ENCODE measurements at regions not wholly inside any gene's neighbourhood (a gene's known extent, or its start where the extent isn't known, plus 50 kb on each side); places are given as distances from the start of the nearest gene placed in this dataset.
A peak's percentile ranks its signal among the peaks of the same experiment; 100 is the strongest.

DNA sequence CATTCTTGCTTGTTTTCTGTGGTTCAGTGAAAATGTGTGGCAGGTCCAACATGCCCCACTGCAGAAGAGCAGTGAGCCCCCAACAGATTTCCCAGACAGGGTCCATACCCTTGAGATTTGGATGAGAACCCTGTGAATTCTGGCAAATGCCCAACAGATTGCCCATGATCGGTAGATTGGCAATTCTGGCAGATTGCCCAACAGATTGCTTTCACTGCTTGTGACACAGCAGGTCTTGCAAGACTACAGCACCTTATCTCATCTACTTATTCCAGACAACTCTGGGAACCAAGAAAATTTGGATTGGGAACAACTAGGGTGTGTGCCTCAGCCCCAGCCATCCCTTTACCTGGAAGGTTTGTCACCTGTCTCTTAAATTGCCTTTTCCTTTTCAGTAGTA lies 143.7 kb upstream of the COL1A2 start:
- Mint-ChIP-seq H3K27ac (ENCODE audit: low read depth, unreplicated experiment) (no peak overlapping the region), H3K36me3 (ENCODE audit: insufficient read depth, unreplicated experiment) (no peaks in the 10 kb centered on the region), H3K27me3 (ENCODE audit: insufficient read depth, unreplicated experiment) (no peaks in the 10 kb centered on the region), H3K4me1 (ENCODE audit: insufficient read depth, unreplicated experiment) (no peaks in the 10 kb centered on the region), H3K4me3 (ENCODE audit: unreplicated experiment) (no peak overlapping the region), H3K9me3 (ENCODE audit: unreplicated experiment) (peaks cover 6% of the 10 kb centered on the region)
- TF ChIP-seq, protein P1, sequence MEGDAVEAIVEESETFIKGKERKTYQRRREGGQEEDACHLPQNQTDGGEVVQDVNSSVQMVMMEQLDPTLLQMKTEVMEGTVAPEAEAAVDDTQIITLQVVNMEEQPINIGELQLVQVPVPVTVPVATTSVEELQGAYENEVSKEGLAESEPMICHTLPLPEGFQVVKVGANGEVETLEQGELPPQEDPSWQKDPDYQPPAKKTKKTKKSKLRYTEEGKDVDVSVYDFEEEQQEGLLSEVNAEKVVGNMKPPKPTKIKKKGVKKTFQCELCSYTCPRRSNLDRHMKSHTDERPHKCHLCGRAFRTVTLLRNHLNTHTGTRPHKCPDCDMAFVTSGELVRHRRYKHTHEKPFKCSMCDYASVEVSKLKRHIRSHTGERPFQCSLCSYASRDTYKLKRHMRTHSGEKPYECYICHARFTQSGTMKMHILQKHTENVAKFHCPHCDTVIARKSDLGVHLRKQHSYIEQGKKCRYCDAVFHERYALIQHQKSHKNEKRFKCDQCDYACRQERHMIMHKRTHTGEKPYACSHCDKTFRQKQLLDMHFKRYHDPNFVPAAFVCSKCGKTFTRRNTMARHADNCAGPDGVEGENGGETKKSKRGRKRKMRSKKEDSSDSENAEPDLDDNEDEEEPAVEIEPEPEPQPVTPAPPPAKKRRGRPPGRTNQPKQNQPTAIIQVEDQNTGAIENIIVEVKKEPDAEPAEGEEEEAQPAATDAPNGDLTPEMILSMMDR (IDR thresholded peaks at IDR 0.05; ENCODE audit: unreplicated experiment): no peak
- ChIA-PET CTCF (interaction anchor here (0.8 kb wide), 1 partner anchor 163 kb away, joined by 4 read pairs; no protein-coding TSS in a partner anchor), POLR2A (interaction anchor here (0.6 kb wide), 1 partner anchor 66 kb away, joined by 3 read pairs; no protein-coding TSS in a partner anchor)
- intact Hi-C loops (cut with micrococcal nuclease): no loop called here
- no TSS peak for BruUV-seq (replicated peaks)
- DNase-seq (ENCODE audit: unreplicated experiment): peak; percentile 17

DNA sequence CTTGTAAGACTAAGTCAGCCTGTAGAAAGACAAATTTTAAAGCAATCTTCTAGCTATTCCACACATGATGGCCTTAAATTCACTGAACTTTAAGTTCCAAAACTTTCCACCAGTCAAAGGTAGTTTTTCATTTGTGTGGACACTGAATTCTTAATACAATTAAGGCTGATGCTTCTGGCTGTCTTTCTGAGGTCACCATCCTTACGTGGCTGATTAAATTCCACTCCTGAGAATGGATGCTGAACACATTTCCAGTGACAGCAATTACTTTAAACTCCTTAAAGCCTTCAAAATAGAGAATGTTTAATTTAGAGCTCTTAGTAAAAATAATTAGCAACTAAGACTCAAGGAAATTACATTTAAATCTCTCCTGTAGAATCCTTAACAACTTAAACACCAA lies 142.6 kb upstream of the COL1A2 start:
- Mint-ChIP-seq H3K27me3 (ENCODE audit: insufficient read depth, unreplicated experiment) (no peaks in the 10 kb centered on the region), H3K27ac (ENCODE audit: low read depth, unreplicated experiment) (no peak overlapping the region), H3K4me1 (ENCODE audit: insufficient read depth, unreplicated experiment) (no peaks in the 10 kb centered on the region), H3K4me3 (ENCODE audit: unreplicated experiment) (no peak overlapping the region), H3K9me3 (ENCODE audit: unreplicated experiment) (peaks cover 6% of the 10 kb centered on the region), H3K36me3 (ENCODE audit: insufficient read depth, unreplicated experiment) (no peaks in the 10 kb centered on the region)
- DNase-seq (ENCODE audit: unreplicated experiment): no peak
- intact Hi-C loops (cut with micrococcal nuclease): no loop called here
- POLR2A ChIA-PET: no interaction called here
- no TSS peak for BruUV-seq (replicated peaks)
- CTCF ChIA-PET: interaction anchor here (1.2 kb wide), 1 partner anchor 38 kb away, joined by 3 read pairs; no protein-coding TSS in a partner anchor
- TF ChIP-seq, protein P1 (IDR thresholded peaks at IDR 0.05; ENCODE audit: unreplicated experiment): no peak

DNA sequence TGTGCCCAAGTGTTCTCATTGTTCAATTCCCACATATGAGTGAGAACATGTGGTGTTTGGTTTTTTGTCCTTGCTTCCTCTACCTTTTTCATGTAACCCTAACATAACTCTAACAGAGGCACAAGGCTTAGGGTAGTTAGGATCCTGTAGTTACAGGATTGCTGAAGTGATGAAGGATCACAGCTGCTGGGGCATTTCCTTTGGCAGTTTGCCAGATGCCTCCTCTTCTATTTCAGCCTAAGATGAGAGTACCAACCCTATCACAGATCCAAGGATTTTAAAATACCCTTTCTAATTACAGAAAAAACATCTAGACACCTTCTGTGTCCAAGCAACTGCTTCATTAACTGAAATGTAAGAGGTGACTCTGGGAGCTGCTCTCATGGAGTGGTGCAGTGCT lies 141.7 kb upstream of the COL1A2 start:
- Mint-ChIP-seq H3K4me3 (ENCODE audit: unreplicated experiment) (no peak overlapping the region), H3K36me3 (ENCODE audit: insufficient read depth, unreplicated experiment) (no peaks in the 10 kb centered on the region), H3K4me1 (ENCODE audit: insufficient read depth, unreplicated experiment) (no peaks in the 10 kb centered on the region), H3K9me3 (ENCODE audit: unreplicated experiment) (peaks cover 6% of the 10 kb centered on the region), H3K27me3 (ENCODE audit: insufficient read depth, unreplicated experiment) (no peaks in the 10 kb centered on the region), H3K27ac (ENCODE audit: low read depth, unreplicated experiment) (no peak overlapping the region)
- no peak for DNase-seq (ENCODE audit: unreplicated experiment)
- TF ChIP-seq, protein P1 (IDR thresholded peaks at IDR 0.05; ENCODE audit: unreplicated experiment): no peak
- POLR2A ChIA-PET: interaction anchor here (0.8 kb wide), 1 partner anchor 431 kb away, joined by 3 read pairs; no protein-coding TSS in a partner anchor
- no TSS peak for BruUV-seq (replicated peaks)
- intact Hi-C loops (cut with micrococcal nuclease): no loop called here
- CTCF ChIA-PET: interaction anchor here (0.6 kb wide), 1 partner anchor 112 kb away, joined by 4 read pairs; no protein-coding TSS in a partner anchor

DNA sequence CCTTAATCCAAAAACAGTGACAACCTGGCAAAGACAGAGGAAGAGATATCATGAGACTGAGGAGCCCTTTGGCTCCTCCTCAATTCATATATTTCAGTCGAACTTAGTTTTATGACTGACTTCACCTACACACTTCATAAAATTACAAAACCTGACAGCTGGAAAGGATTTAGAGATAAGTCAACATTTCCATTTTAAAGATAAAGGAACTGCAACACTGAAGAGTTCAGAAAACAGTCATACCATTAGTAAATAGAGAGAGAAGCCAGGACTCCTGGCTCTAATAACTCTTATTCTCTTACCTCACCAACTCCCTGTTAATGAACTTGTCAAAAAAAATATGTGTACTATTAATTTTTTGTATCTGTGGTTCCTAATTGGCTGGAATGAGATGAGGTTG lies 141.0 kb upstream of the COL1A2 start:
- intact Hi-C loops (cut with micrococcal nuclease): no loop called here
- Mint-ChIP-seq H3K27me3 (ENCODE audit: insufficient read depth, unreplicated experiment) (no peaks in the 10 kb centered on the region), H3K4me3 (ENCODE audit: unreplicated experiment) (no peak overlapping the region), H3K4me1 (ENCODE audit: insufficient read depth, unreplicated experiment) (no peaks in the 10 kb centered on the region), H3K9me3 (ENCODE audit: unreplicated experiment) (peaks cover 6% of the 10 kb centered on the region), H3K36me3 (ENCODE audit: insufficient read depth, unreplicated experiment) (no peaks in the 10 kb centered on the region), H3K27ac (ENCODE audit: low read depth, unreplicated experiment) (no peak overlapping the region)
- DNase-seq (ENCODE audit: unreplicated experiment): no peak
- TF ChIP-seq, protein P1 (IDR thresholded peaks at IDR 0.05; ENCODE audit: unreplicated experiment): no peak
- ChIA-PET POLR2A (no interaction called here), CTCF (interaction anchor here (0.6 kb wide), 1 partner anchor 113 kb away, joined by 4 read pairs; no protein-coding TSS in a partner anchor)
- no TSS peak for BruUV-seq (replicated peaks)
